NK-92 treated with Interleukin-12 subunit alpha and Interleukin-12 subunit beta, amount 100 ng/mL, for 24 hours (cell line): ENCODE measurements at regions not wholly inside any gene's neighbourhood (a gene's known extent, or its start where the extent isn't known, plus 50 kb on each side); places are given as distances from the start of the nearest gene placed in this dataset.

Source experiments
- DNase-seq: peaks from one replicate; lab custom pipeline; 2025; lab: John Stamatoyannopoulos, UW

DNA sequence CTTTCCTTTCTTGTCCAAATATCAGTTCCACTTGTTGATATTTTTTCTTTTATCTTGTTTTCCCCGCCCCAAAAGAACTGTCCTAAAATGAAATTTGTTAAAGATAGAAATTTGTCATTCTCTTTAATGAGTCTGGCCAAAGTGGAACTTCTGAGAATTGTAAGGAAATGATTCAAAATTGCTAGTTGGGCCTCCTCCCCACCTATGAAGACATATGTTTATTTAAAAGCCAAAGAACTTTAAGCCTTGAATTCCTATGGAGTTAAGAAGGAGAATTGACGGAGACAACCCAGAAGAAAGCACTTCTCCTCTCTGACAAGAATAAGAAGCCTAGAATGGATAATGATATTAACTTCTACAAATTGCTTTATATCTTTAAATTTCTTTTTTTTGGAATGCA is 59.1 kb upstream of the ALDH1A1 start:
- DNase-seq: no peak

DNA sequence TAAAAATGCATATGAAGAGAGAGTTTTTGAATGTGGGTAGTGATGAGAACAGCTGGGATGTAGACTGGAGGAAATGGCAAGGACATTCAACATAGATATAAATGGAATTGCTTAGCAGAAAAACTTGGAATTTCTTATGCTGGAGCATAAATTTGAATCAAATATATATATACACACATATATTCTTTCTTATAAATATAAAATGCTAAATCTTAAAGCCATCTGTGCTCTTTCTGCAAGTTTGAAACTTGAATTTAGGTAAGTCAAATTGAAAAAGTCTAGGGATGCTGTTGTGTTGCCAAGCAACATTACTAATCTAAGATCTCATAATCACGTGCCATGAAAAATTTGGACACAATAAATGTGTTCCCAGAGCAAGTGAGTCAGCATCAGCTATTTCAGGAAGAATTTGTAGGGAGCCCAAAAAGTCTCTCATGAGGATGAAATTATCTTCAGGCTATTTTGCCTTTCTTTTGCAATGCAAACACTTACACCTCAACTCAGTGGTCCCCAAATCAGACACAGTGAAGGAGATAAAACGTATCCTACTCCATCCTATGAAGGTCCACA is 58.4 kb upstream of the ALDH1A1 start:
- no peak for DNase-seq

DNA sequence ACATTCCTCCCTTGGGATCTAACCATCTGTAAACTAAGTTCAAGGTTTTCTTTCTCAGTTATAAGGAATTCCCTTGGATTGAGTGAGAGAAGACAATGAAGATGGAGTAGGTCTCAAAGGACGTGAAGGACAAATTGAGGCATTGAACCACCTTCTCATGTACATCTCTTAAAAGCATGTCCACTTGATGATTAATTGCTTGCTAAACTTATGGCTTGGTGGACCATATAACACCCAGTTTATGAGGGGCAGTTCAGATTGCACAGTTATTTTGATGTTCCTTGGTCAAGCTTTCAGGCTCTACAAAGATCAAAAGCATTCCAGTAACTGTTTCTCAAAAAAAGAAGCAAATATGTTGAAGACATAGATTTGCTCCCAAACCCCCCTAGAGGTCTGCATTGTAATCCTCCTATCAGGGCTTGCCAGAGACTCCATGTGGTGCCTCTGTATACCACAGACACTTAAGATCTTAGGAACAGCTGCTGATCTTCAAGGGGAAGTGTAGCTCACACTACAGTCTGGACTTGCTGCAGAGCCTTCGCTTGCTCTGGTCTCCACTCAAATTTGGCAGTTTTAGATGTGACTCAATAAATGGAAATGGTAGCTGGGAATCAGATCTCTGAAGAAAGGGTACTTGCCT is 56.9 kb upstream of the ALDH1A1 start:
- DNase-seq: no peak

DNA sequence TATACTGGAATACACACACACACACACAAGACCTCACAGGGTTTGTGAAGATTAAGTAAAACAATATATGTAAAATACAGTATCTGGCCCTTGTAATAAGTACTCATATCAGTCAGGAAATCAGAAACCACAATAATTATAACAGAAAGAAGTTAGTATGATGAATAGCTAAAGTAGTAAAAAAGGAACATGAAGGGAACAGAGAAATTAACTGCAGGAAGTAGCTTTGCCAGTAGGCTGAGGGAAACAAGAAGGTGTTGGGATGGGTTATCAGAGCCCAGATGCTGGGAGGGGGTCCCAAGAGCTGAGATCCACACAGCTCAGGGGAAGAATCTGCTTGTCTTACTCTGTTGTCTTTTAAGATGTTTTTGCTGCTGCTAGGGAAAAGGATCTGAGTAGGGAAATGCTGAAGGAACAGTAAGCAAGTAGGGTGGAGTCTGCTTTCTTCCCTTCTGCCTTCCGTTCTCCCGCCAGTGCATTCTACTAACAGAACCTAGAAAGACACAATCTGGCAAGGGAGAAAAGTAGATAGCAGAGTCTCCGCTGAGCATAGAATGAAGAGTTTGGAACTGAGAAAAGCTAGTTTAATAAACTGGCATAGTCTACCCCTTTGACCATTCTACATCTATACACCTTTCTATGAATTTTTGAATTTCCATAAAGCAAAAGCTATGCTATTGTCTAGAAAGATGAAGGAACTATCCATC is 55.3 kb upstream of the ALDH1A1 start:
- no peak for DNase-seq

GRCh38 chr9:73006986-73007385 is 54.1 kb upstream of the ALDH1A1 start:
- DNase-seq: no peak
